ENCODE measurements at regions not wholly inside any gene's neighbourhood (a gene's known extent, or its start where the extent isn't known, plus 50 kb on each side); places are given as distances from the start of the nearest gene placed in this dataset.

DNA sequence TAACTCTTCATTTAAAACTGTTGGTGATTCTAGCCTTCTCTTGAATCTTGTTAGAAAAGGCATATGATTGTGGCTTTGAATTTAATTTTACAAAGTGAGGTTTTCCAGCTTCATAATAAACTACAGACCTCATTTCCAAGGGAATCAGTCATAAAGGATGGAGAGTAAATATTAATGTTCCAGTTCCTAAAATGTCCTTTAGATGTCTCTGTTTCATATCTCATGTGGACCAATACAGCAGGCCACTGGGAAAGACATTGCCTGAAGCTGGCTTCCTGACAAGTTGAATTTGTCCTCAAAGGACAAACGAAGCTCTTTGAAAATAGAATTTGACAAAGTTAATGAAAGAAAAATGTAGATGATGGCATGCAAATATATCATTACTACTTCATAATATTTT is 125.4 kb downstream of the ZNF330 start:
- Mint-ChIP-seq H3K27ac (no peak overlapping the region), H3K27me3 (no peaks in the 10 kb centered on the region), H3K36me3 (ENCODE audit: low read depth) (no peaks in the 10 kb centered on the region), H3K4me3 (no peak overlapping the region), H3K9me3 (no peaks in the 10 kb centered on the region), H3K4me1 (peaks cover 5% of the 10 kb centered on the region)
- no peak for DNase-seq
- ChIA-PET POLR2A (no interaction called here), CTCF (interaction anchor here (1.5 kb wide), 1 partner anchor 365 kb away, joined by 4 read pairs; no protein-coding TSS in a partner anchor)
- TF ChIP-seq, protein P1, sequence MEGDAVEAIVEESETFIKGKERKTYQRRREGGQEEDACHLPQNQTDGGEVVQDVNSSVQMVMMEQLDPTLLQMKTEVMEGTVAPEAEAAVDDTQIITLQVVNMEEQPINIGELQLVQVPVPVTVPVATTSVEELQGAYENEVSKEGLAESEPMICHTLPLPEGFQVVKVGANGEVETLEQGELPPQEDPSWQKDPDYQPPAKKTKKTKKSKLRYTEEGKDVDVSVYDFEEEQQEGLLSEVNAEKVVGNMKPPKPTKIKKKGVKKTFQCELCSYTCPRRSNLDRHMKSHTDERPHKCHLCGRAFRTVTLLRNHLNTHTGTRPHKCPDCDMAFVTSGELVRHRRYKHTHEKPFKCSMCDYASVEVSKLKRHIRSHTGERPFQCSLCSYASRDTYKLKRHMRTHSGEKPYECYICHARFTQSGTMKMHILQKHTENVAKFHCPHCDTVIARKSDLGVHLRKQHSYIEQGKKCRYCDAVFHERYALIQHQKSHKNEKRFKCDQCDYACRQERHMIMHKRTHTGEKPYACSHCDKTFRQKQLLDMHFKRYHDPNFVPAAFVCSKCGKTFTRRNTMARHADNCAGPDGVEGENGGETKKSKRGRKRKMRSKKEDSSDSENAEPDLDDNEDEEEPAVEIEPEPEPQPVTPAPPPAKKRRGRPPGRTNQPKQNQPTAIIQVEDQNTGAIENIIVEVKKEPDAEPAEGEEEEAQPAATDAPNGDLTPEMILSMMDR (IDR thresholded peaks at IDR 0.05) = no peak
- intact Hi-C loops (cut with micrococcal nuclease) = loop anchor here (1.0 to 5.0 kb wide), 2 partner anchors 365 to 1496 kb away; no protein-coding TSS in a partner anchor
- ATAC-seq (ENCODE audit: low read depth) = no peak

DNA sequence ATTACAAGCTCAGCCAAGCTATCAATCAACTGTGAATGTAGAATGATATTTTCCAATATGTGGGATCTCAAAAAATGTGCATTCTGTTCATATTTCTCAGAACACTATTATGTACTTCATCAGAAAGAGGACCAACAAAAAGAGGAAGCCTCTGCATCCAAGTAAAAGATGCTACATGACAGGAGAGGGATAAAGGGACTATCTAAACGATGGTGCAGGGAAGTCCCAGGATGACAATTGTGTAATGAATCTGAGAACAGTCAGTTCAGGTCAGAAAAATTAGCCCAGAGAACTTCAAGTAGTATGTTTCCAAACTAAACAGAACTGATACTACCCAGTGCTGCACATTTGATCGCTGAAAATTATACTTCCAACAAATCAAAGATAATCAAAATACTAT is 127.0 kb downstream of the ZNF330 start:
- intact Hi-C loops (cut with micrococcal nuclease) = loop anchor here (5.0 kb wide), 1 partner anchor 1495 kb away; no protein-coding TSS in a partner anchor
- no peaks in the 10 kb centered on the region for H3K9me3 Mint-ChIP-seq
- H3K4me3 Mint-ChIP-seq = no peak overlapping the region

DNA sequence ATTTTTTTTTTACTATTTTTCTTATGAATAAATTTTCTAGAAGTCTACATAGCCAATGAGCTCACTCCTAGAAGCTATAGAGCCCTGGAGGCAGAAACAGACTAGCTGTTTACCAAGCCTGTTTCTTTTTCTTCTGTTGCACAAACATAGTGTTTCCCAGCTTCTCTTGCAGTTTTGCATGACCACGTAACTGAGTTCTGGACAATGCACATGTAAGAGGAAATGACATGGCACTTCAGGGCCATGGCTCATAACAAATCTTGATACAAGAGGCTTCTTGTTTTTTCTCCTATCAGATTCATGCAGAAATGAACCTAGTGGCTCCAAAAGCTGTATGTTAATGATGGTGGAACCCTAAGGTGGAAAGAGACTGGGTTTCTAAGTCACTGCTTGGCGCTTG is 127.4 kb downstream of the ZNF330 start:
- H3K27ac Mint-ChIP-seq = no peak overlapping the region
- H3K9me3 Mint-ChIP-seq = no peaks in the 10 kb centered on the region
- no peak for DNase-seq
- H3K27me3 Mint-ChIP-seq = no peaks in the 10 kb centered on the region
- POLR2A ChIA-PET = no interaction called here
- H3K4me3 Mint-ChIP-seq = no peak overlapping the region
- peaks cover 5% of the 10 kb centered on the region for H3K4me1 Mint-ChIP-seq
- no peak for ATAC-seq (ENCODE audit: low read depth)
- CTCF ChIA-PET = no interaction called here
- no peaks in the 10 kb centered on the region for H3K36me3 Mint-ChIP-seq (ENCODE audit: low read depth)
- TF ChIP-seq, protein P1 (IDR thresholded peaks at IDR 0.05) = no peak
- intact Hi-C loops (cut with micrococcal nuclease) = loop anchor here (5.0 kb wide), 1 partner anchor 1494 kb away; no protein-coding TSS in a partner anchor

More for the DNA sequence above, 127.0 kb downstream of the ZNF330 start:
- no peaks in the 10 kb centered on the region for H3K27me3 Mint-ChIP-seq
- H3K36me3 Mint-ChIP-seq (ENCODE audit: low read depth) = no peaks in the 10 kb centered on the region
- TF ChIP-seq, protein P1 (IDR thresholded peaks at IDR 0.05) = no peak
- H3K4me1 Mint-ChIP-seq = peaks cover 5% of the 10 kb centered on the region
- ATAC-seq (ENCODE audit: low read depth) (no peak), DNase-seq (no peak)
- CTCF ChIA-PET = no interaction called here
- POLR2A ChIA-PET = no interaction called here
- H3K27ac Mint-ChIP-seq = no peak overlapping the region

DNA sequence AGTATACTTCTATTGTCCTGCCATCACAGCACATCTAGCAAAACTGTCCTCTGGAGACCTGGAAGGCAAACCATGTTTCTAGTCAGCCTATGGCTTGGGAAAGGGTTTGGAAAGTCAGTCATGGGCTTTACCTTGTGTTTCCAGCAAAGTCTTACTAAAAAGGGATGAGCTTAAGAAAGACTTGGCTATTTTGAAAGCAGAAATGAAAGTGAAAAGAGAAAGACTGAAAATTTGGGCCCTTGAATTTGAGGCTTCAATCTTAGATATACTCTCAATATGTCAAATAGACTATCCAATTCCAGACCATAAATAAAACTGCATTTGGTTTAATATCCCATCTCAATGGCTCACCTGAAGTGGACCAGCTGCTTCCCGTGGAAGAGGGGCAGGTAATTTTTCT is 127.9 kb downstream of the ZNF330 start:
- Mint-ChIP-seq H3K9me3 (no peaks in the 10 kb centered on the region), H3K27ac (no peak overlapping the region), H3K4me1 (peaks cover 5% of the 10 kb centered on the region), H3K36me3 (ENCODE audit: low read depth) (no peaks in the 10 kb centered on the region), H3K27me3 (no peaks in the 10 kb centered on the region), H3K4me3 (no peak overlapping the region)
- POLR2A ChIA-PET = no interaction called here
- intact Hi-C loops (cut with micrococcal nuclease) = loop anchor here (5.0 kb wide), 1 partner anchor 1494 kb away; no protein-coding TSS in a partner anchor
- no peak for DNase-seq
- CTCF ChIA-PET = no interaction called here
- TF ChIP-seq, protein P1 (IDR thresholded peaks at IDR 0.05) = no peak
- ATAC-seq (ENCODE audit: low read depth) = no peak

DNA sequence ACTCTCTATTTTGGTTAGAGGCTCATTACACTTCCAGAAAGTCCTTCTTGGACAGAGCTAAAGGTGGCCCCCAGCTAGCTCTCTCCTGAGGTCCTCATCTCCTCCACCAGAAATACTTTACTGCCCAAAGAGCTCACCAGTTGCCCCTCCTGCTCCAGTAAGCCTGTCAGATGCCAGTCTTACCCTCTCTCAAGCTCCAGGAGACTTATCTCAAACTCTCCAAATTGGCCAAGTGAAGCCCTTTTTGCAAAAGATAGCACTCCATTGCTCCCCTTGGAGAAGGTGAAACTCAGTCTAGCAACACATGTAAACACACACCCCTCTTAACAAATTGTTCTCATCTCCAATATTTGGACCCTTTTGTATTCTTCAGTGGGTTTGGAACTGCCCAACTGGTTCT is 128.5 kb downstream of the ZNF330 start:
- ATAC-seq (ENCODE audit: low read depth) = no peak
- TF ChIP-seq, protein P1 (IDR thresholded peaks at IDR 0.05) = no peak
- POLR2A ChIA-PET = no interaction called here
- H3K27ac Mint-ChIP-seq = no peak overlapping the region
- no peaks in the 10 kb centered on the region for H3K36me3 Mint-ChIP-seq (ENCODE audit: low read depth)
- intact Hi-C loops (cut with micrococcal nuclease) = loop anchor here (5.0 kb wide), 1 partner anchor 1493 kb away; no protein-coding TSS in a partner anchor
- H3K27me3 Mint-ChIP-seq = no peaks in the 10 kb centered on the region
- no peaks in the 10 kb centered on the region for H3K9me3 Mint-ChIP-seq
- H3K4me3 Mint-ChIP-seq = no peak overlapping the region
- DNase-seq = no peak
- peaks cover 5% of the 10 kb centered on the region for H3K4me1 Mint-ChIP-seq
- CTCF ChIA-PET = no interaction called here

Measured in activated B cell treated with CpG ODN at 0.5 μM for 24 hours (primary cell).